WI38 (cell line): ENCODE measurements at regions not wholly inside any gene's neighbourhood (a gene's known extent, or its start where the extent isn't known, plus 50 kb on each side); places are given as distances from the start of the nearest gene placed in this dataset.

Experiments
- H3K4me3 ChIP-seq: 2 replicates; pipeline ENCODE4 v1.5.1; 2011; ENCODE audit warnings: low read depth, mild to moderate bottlenecking, control low read depth, low read length
- CTCF ChIP-seq: IDR thresholded peaks from 2 replicates; pipeline ENCODE4 v1.5.1; 2012; ENCODE audit warnings: low read depth, mild to moderate bottlenecking, control low read depth, low read length

- no peak for TF ChIP-seq CTCF
- H3K4me3 ChIP-seq, result no peak overlapping the region
Observed at GRCh38 chr17:72390675-72391508, 270.1 kb downstream of the SOX9 start.

- H3K4me3 ChIP-seq, result no peak overlapping the region
- TF ChIP-seq CTCF, result no peak
Observed at GRCh38 chr17:72392056-72393010, 271.5 kb downstream of the SOX9 start.

DNA sequence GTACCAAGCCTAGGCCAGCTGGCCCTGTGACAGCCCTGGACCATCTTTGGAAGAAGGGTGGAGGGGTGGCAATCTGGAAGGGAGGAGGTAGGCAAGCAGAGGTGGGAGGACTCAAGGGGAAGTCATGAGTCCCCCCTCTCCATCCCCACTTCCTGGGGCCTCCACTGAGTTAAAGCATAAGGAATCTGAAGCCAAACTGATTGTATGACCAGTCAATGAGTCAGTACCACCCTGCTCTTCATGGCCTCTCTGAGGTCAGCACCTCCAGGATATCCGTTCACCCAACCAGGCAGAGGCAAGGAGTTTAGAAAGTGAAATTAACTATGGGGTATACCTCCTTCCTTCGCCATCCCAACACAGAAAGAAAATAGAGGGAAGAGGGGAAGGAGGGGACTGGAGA lies 272.7 kb downstream of the SOX9 start:
- peak overlapping the region; percentile 53 for H3K4me3 ChIP-seq
- no peak for TF ChIP-seq CTCF

- no peak overlapping the region for H3K4me3 ChIP-seq
- no peak for TF ChIP-seq CTCF
Observed at GRCh38 chr17:72394531-72394930, 273.7 kb downstream of the SOX9 start.

- TF ChIP-seq CTCF, result no peak
- no peak overlapping the region for H3K4me3 ChIP-seq
Observed at GRCh38 chr17:72396121-72396520, 275.3 kb downstream of the SOX9 start.

DNA sequence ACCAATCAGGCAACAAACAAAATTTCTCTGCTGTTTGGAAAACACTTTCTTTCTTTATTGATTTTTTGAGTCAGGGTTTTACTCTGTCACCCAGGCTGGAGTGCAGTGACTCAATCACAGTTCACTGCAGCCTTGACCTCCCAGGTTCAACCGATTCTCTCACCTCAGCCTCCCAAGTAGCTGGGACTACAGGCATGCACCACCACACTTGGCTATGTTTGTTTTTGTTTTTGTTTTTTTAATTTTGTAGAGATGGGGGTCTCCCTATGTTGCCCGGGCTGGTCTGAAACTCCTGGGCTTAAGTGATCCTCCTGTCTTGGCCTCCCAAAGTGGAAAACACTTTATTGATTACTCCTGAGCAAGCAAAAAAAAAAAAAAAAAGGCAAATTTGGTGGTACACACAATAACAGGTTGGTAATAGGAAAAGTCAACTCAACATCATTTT lies 276.4 kb downstream of the SOX9 start:
- TF ChIP-seq CTCF, result no peak
- H3K4me3 ChIP-seq, result no peak overlapping the region
